Activated CD8-positive, alpha-beta memory T cell treated with anti-CD3 and anti-CD28 coated beads for 1 hour (primary cell): ENCODE measurements at regions not wholly inside any gene's neighbourhood (a gene's known extent, or its start where the extent isn't known, plus 50 kb on each side); places are given as distances from the start of the nearest gene placed in this dataset.

ENCODE experiments used
- DNase-seq, 2 donors: peaks; one replicate each; pipeline ENCODE4 v3.0.0-alpha.2; 2020; ENCODE audit warnings: low read depth in 1 of 2; ENCODE audit errors: extremely low read depth in 1 of 2

- no peak for DNase-seq
Observed at GRCh38 chr13:103130681-103131210, 64.5 kb upstream of the SLC10A2 start.

- DNase-seq: no peak
Observed at GRCh38 chr13:103130146-103130545, 63.9 kb upstream of the SLC10A2 start.
